Testis (tissue), 2 donors: ENCODE measurements at regions not wholly inside any gene's neighbourhood (a gene's known extent, or its start where the extent isn't known, plus 50 kb on each side); places are given as distances from the start of the nearest gene placed in this dataset.

Source experiments
- CTCF ChIP-seq, 3 experiments: fragments of 450-650 bp in 2 of 3; fragments of 200-600 bp in 1 of 3; sonication (generic) in 1 of 3; IDR thresholded peaks; one replicate each; pipeline ENCODE4 v1.5.1; 2016 to 2019; ENCODE audit warnings: antibody characterized with exemption in 3 of 3, mild to moderate bottlenecking in 2 of 3, moderate library complexity in 1 of 3
- POLR2A ChIP-seq: fragments of 450-650 bp; IDR thresholded peaks from one replicate; pipeline ENCODE4 v1.6.1; 2017; ENCODE audit warnings: antibody characterized with exemption, mild to moderate bottlenecking, moderate library complexity

- TF ChIP-seq CTCF (IDR thresholded peaks at IDR 0.05) (no peak), POLR2A (no peak)
Observed at GRCh38 chr1:87170157-87170556, 158.5 kb upstream of the LMO4 start.
